PC-3 (cell line): ENCODE measurements at regions not wholly inside any gene's neighbourhood (a gene's known extent, or its start where the extent isn't known, plus 50 kb on each side); places are given as distances from the start of the nearest gene placed in this dataset.

Experiments used
- ATAC-seq: fragments of 200-7000 bp; cut with Tn5 transposase; 2 replicates; pipeline ENCODE4 v1.9.1; 2020; ENCODE audit warnings: mild to moderate bottlenecking, moderate library complexity
- BruUV-seq: library from RNA; stranded (reverse); fragments of 400-500 nt; replicated peaks from 2 replicates; lab custom pipeline; 2021; lab: Mats Ljungman, UMichigan
- CTCF ChIA-PET: fragments of 300-600 bp; sonication (Branson Sonifier 250); formaldehyde crosslinking; loops from one replicate; lab custom pipeline; 2022; ENCODE audit warnings: antibody characterized with exemption; lab: Charles Lee
- POLR2A ChIA-PET: fragments of 300-600 bp; sonication (Branson Sonifier 250); formaldehyde crosslinking; loops from one replicate; lab custom pipeline; 2022; ENCODE audit warnings: antibody characterized with exemption; ENCODE audit not compliant: unreplicated experiment; lab: Charles Lee
- DNase-seq: peaks from one replicate; pipeline ENCODE4 v3.0.0-alpha.2; 2015
- H2AFZ ChIP-seq: fragments of 300-600 bp; sonication (generic); 2 replicates; pipeline ENCODE4 v1.6.0; 2016; ENCODE audit warnings: antibody characterized with exemption, low read length
- H3F3A ChIP-seq: fragments of 300-600 bp; sonication (generic); one replicate; pipeline ENCODE4 v1.6.0; 2017; ENCODE audit warnings: antibody characterized with exemption, low read length, control low read depth, mild to moderate bottlenecking; ENCODE audit not compliant: unreplicated experiment
- H3K27ac ChIP-seq: fragments of 300-600 bp; sonication (generic); 2 replicates; pipeline ENCODE4 v1.5.1; 2016; ENCODE audit warnings: mild to moderate bottlenecking, low read length
- H3K27me3 ChIP-seq: fragments of 300-600 bp; sonication (generic); 2 replicates; pipeline ENCODE4 v1.6.1; 2016; ENCODE audit warnings: low read length, mixed read lengths
- H3K36me3 ChIP-seq: fragments of 300-600 bp; sonication (generic); 2 replicates; pipeline ENCODE4 v1.6.1; 2016; ENCODE audit warnings: low read depth, mixed run types, low read length, mixed read lengths
- H3K4me1 ChIP-seq: fragments of 300-600 bp; sonication (generic); 2 replicates; pipeline ENCODE4 v1.5.1; 2016; ENCODE audit warnings: low read length; ENCODE audit not compliant: insufficient read depth
- H3K4me2 ChIP-seq: fragments of 300-600 bp; sonication (generic); 2 replicates; pipeline ENCODE4 v1.6.0; 2016; ENCODE audit warnings: low read length
- H3K4me3 ChIP-seq: fragments of 300-600 bp; sonication (generic); 2 replicates; pipeline ENCODE4 v1.5.1; 2016; ENCODE audit warnings: mild to moderate bottlenecking, low read length, mixed read lengths
- H3K79me2 ChIP-seq: fragments of 300-600 bp; sonication (generic); 2 replicates; pipeline ENCODE4 v1.6.1; 2017; ENCODE audit warnings: low read length, mixed read lengths
- H3K9ac ChIP-seq: fragments of 300-600 bp; sonication (generic); 2 replicates; pipeline ENCODE4 v1.6.0; 2016; ENCODE audit warnings: mild to moderate bottlenecking, low read length
- H3K9me2 ChIP-seq: fragments of 300-600 bp; sonication (generic); replicated peaks from 2 replicates; pipeline ENCODE4 v1.6.1; 2016; ENCODE audit warnings: mixed run types, low read length, mixed read lengths
- H3K9me3 ChIP-seq: fragments of 300-600 bp; sonication (generic); 2 replicates; pipeline ENCODE4 v1.6.1; 2016; ENCODE audit warnings: low read length, mixed read lengths
- H4K20me1 ChIP-seq: fragments of 300-600 bp; sonication (generic); 2 replicates; pipeline ENCODE4 v1.6.1; 2016; ENCODE audit warnings: low read length, mixed read lengths
- EZH2 ChIP-seq: fragments of 300-600 bp; sonication (generic); IDR thresholded peaks from one replicate; pipeline ENCODE4 v1.6.1; 2017; ENCODE audit warnings: antibody characterized with exemption, mild to moderate bottlenecking, low read length; ENCODE audit not compliant: unreplicated experiment
- EZH2phosphoT487 ChIP-seq: fragments of 300-600 bp; sonication (generic); IDR thresholded peaks from 2 replicates; pipeline ENCODE4 v1.6.1; 2018; ENCODE audit warnings: mild to moderate bottlenecking, antibody characterized with exemption, low read length, borderline replicate concordance
- intact Hi-C: fragments of 100-400 bp; cut with micrococcal nuclease; formaldehyde crosslinking; loops from 2 replicates; pipeline ENCODE4 v1.9.0; 2023
- TF ChIP-seq, protein P1 (sequence below): fragments of 300-600 bp; sonication (generic); conservative IDR thresholded peaks from 2 replicates; pipeline ENCODE4 v1.5.1; 2017; ENCODE audit warnings: antibody characterized with exemption, low read depth, mild to moderate bottlenecking, low read length

DNA sequence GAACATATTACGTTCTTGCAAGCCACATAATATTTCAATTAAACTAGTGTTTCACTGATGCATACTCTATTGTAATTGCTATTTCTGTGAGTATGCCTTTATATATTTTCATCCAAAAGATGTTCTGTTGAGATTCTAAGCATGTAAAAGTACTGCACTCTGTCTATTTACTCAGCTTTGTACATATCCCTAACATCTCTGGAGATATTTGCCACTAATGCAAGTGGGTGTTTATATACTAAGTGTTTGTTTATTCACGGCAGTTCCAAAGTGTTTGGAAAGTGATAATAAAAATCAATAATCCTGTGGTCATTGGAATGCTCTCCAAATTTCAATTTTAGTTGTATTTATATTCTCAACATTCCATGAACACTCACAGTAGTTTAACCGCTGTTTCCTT, 1989.0 kb downstream of the C4orf33 start:
- intact Hi-C loops = no loop called here
- Histone ChIP-seq H3K9me3 (no peaks in the 10 kb centered on the region), H3K9ac (no peak overlapping the region), H3K27me3 (no peaks in the 10 kb centered on the region), H3K79me2 (no peaks in the 10 kb centered on the region), H3K9me2 (no peaks in the 10 kb centered on the region), H2AFZ (no peak overlapping the region), H4K20me1 (no peaks in the 10 kb centered on the region), H3K4me1 (no peaks in the 10 kb centered on the region), H3K4me3 (no peak overlapping the region), H3F3A (no peaks in the 10 kb centered on the region), H3K27ac (no peak overlapping the region), H3K36me3 (no peaks in the 10 kb centered on the region), H3K4me2 (no peak overlapping the region)
- ATAC-seq = no peak
- POLR2A ChIA-PET = no interaction called here
- CTCF ChIA-PET = no interaction called here
- no peak for DNase-seq
- no peak for TF ChIP-seq EZH2phosphoT487
- no peak for TF ChIP-seq EZH2
- TF ChIP-seq, protein P1, sequence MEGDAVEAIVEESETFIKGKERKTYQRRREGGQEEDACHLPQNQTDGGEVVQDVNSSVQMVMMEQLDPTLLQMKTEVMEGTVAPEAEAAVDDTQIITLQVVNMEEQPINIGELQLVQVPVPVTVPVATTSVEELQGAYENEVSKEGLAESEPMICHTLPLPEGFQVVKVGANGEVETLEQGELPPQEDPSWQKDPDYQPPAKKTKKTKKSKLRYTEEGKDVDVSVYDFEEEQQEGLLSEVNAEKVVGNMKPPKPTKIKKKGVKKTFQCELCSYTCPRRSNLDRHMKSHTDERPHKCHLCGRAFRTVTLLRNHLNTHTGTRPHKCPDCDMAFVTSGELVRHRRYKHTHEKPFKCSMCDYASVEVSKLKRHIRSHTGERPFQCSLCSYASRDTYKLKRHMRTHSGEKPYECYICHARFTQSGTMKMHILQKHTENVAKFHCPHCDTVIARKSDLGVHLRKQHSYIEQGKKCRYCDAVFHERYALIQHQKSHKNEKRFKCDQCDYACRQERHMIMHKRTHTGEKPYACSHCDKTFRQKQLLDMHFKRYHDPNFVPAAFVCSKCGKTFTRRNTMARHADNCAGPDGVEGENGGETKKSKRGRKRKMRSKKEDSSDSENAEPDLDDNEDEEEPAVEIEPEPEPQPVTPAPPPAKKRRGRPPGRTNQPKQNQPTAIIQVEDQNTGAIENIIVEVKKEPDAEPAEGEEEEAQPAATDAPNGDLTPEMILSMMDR = no peak
- BruUV-seq = no TSS peak

DNA sequence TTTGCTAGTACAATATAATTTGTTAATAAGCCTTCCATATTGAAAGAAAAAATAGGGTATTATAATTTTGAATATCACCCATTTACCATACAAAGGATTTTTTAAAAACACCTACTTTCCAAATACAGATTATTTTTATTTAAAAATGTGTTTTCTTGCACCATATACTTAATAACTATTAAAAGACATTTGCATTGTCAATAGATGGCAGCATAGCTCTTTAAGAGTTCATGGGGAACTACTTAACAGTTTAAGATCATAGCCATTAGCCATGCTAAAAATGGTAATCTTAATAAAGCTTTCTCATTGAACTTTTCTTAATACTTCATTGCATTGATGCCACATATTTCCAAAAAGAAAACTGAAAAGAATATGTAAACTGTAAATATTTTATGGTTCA, 1995.9 kb downstream of the C4orf33 start:
- ATAC-seq = peak; percentile 58; the same call in 1 of the 2 replicates
- H3K79me2 ChIP-seq = no peaks in the 10 kb centered on the region
- H2AFZ ChIP-seq = no peak overlapping the region
- H3K9me3 ChIP-seq = no peaks in the 10 kb centered on the region
- no TSS peak for BruUV-seq
- POLR2A ChIA-PET = no interaction called here
- H3K9me2 ChIP-seq = no peaks in the 10 kb centered on the region
- peak; percentile 64 for DNase-seq
- TF ChIP-seq, protein P1 = peak; percentile 57
- TF ChIP-seq EZH2phosphoT487 (no peak), EZH2 (no peak)
- no peak overlapping the region for H3K4me2 ChIP-seq
- intact Hi-C loops = loop anchor here (2.0 to 10.0 kb wide), 5 partner anchors 160 to 1523 kb away; no protein-coding TSS in a partner anchor
- no peaks in the 10 kb centered on the region for H4K20me1 ChIP-seq
- no peaks in the 10 kb centered on the region; the same call in 1 of the 2 replicates for H3K36me3 ChIP-seq
- no peaks in the 10 kb centered on the region for H3K27me3 ChIP-seq
- no peak overlapping the region for H3K27ac ChIP-seq
- no peaks in the 10 kb centered on the region for H3F3A ChIP-seq
- no peak overlapping the region for H3K4me3 ChIP-seq
- no peaks in the 10 kb centered on the region for H3K4me1 ChIP-seq
- CTCF ChIA-PET = no interaction called here
- no peak overlapping the region for H3K9ac ChIP-seq

DNA sequence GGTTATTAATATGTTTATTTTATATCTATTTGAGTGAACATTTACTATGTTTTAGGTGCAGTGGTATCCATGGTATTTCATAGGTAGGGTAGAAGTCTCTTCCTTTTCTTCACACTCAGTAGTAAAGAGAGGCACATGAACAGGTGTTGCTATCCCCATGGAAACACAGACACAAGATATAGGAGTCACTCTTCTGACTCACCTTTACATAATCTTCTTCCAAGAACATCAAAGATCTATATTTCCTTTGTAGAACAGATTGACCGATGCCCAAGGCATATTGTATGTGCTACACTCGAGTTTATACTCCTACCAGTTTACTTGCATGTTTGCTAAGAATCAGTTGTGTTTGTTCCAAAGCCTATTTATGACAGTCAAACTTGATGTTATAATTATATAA, 1997.4 kb downstream of the C4orf33 start:
- no peak overlapping the region for H3K4me2 ChIP-seq
- no peak overlapping the region for H3K27ac ChIP-seq
- H3K36me3 ChIP-seq = no peaks in the 10 kb centered on the region; the same call in 1 of the 2 replicates
- H3K9ac ChIP-seq = no peak overlapping the region
- H3K79me2 ChIP-seq = no peaks in the 10 kb centered on the region
- ATAC-seq = peak; percentile 65
- H3K9me3 ChIP-seq = no peaks in the 10 kb centered on the region
- no TSS peak for BruUV-seq
- intact Hi-C loops = loop anchor here (2.0 to 10.0 kb wide), 5 partner anchors 161 to 1521 kb away; no protein-coding TSS in a partner anchor
- TF ChIP-seq EZH2 = no peak
- TF ChIP-seq, protein P1 = no peak
- TF ChIP-seq EZH2phosphoT487 = no peak
- no peaks in the 10 kb centered on the region for H3K4me1 ChIP-seq
- H3K4me3 ChIP-seq = no peak overlapping the region
- H3K27me3 ChIP-seq = no peaks in the 10 kb centered on the region
- H3F3A ChIP-seq = no peaks in the 10 kb centered on the region
- H2AFZ ChIP-seq = no peak overlapping the region
- CTCF ChIA-PET = no interaction called here
- no peaks in the 10 kb centered on the region for H4K20me1 ChIP-seq
- H3K9me2 ChIP-seq = no peaks in the 10 kb centered on the region
- DNase-seq = peak; percentile 14
- POLR2A ChIA-PET = no interaction called here
